22Rv1 (cell line): ENCODE measurements at regions not wholly inside any gene's neighbourhood (a gene's known extent, or its start where the extent isn't known, plus 50 kb on each side); places are given as distances from the start of the nearest gene placed in this dataset.

Experiments used
- ZFX ChIP-seq: fragments of 450-650 bp; IDR thresholded peaks from 2 replicates; pipeline ENCODE4 v1.6.1; 2017; ENCODE audit warnings: antibody characterized with exemption, borderline replicate concordance
- TF ChIP-seq, protein P1 (sequence below): fragments of 450-650 bp; IDR thresholded peaks from 2 replicates; pipeline ENCODE4 v1.5.1; 2017; ENCODE audit warnings: mild to moderate bottlenecking

- TF ChIP-seq, protein P1, sequence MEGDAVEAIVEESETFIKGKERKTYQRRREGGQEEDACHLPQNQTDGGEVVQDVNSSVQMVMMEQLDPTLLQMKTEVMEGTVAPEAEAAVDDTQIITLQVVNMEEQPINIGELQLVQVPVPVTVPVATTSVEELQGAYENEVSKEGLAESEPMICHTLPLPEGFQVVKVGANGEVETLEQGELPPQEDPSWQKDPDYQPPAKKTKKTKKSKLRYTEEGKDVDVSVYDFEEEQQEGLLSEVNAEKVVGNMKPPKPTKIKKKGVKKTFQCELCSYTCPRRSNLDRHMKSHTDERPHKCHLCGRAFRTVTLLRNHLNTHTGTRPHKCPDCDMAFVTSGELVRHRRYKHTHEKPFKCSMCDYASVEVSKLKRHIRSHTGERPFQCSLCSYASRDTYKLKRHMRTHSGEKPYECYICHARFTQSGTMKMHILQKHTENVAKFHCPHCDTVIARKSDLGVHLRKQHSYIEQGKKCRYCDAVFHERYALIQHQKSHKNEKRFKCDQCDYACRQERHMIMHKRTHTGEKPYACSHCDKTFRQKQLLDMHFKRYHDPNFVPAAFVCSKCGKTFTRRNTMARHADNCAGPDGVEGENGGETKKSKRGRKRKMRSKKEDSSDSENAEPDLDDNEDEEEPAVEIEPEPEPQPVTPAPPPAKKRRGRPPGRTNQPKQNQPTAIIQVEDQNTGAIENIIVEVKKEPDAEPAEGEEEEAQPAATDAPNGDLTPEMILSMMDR, result no peak
- no peak for TF ChIP-seq ZFX
Observed at GRCh38 chr17:34059423-34060220, 195.5 kb upstream of the CCL2 start.
